NB4 (cell line): ENCODE measurements at regions not wholly inside any gene's neighbourhood (a gene's known extent, or its start where the extent isn't known, plus 50 kb on each side); places are given as distances from the start of the nearest gene placed in this dataset.

Experiments used
- DNase-seq: peaks from one replicate; pipeline ENCODE4 v3.0.0; 2010; ENCODE audit warnings: low read depth
- H3K4me3 ChIP-seq: one replicate; pipeline ENCODE4 v1.5.1; 2011; ENCODE audit warnings: mild to moderate bottlenecking, low read depth, low read length, moderate library complexity
- CTCF ChIP-seq: IDR thresholded peaks from one replicate; pipeline ENCODE4 v1.5.1; 2012; ENCODE audit warnings: low read depth, low read length
- MAX ChIP-seq: IDR thresholded peaks from 2 replicates; pipeline ENCODE4 v1.6.1; 2011; ENCODE audit warnings: low read depth, low read length
- MYC ChIP-seq: IDR thresholded peaks from 2 replicates; pipeline ENCODE4 v1.6.1; 2011; ENCODE audit warnings: low read depth, low read length
- POLR2A ChIP-seq: IDR thresholded peaks from 2 replicates; pipeline ENCODE4 v1.6.1; 2011; ENCODE audit warnings: mild to moderate bottlenecking; ENCODE audit not compliant: insufficient read length; ENCODE audit errors: extremely low read depth

- peak; percentile 23 for DNase-seq
- no peak overlapping the region for H3K4me3 ChIP-seq
- TF ChIP-seq POLR2A (no peak), CTCF (no peak), MYC (no peak), MAX (no peak)
These were observed 327.9 kb downstream of the ACTR3B start for GRCh38 chr7:153087498-153087897.

GRCh38 chr7:153088601-153089000 lies 329.0 kb downstream of the ACTR3B start:
- H3K4me3 ChIP-seq = no peak overlapping the region
- no peak for TF ChIP-seq CTCF
- DNase-seq = peak; percentile 19

GRCh38 chr7:153090209-153090608 lies 330.7 kb downstream of the ACTR3B start:
- no peak overlapping the region for H3K4me3 ChIP-seq
- TF ChIP-seq MAX = no peak

GRCh38 chr7:153090764-153091163 lies 331.2 kb downstream of the ACTR3B start:
- no peak for DNase-seq

More at GRCh38 chr7:153090209-153090608, 330.7 kb downstream of the ACTR3B start:
- DNase-seq = no peak

GRCh38 chr7:153091477-153091876 lies 331.9 kb downstream of the ACTR3B start:
- DNase-seq = no peak
- H3K4me3 ChIP-seq = no peak overlapping the region
- no peak for TF ChIP-seq MYC
- no peak for TF ChIP-seq POLR2A
- no peak for TF ChIP-seq CTCF
- TF ChIP-seq MAX = no peak

More at GRCh38 chr7:153090764-153091163, 331.2 kb downstream of the ACTR3B start:
- no peak overlapping the region for H3K4me3 ChIP-seq
- TF ChIP-seq MYC = no peak
- TF ChIP-seq CTCF = no peak
- TF ChIP-seq POLR2A = no peak
- no peak for TF ChIP-seq MAX

- DNase-seq = no peak
- no peak overlapping the region for H3K4me3 ChIP-seq
- TF ChIP-seq MAX = no peak
- TF ChIP-seq CTCF = no peak
- no peak for TF ChIP-seq POLR2A
- no peak for TF ChIP-seq MYC
These were observed 338.1 kb downstream of the ACTR3B start for GRCh38 chr7:153097511-153098201.
